DMS 273 (cell line): ENCODE measurements at regions not wholly inside any gene's neighbourhood (a gene's known extent, or its start where the extent isn't known, plus 50 kb on each side); places are given as distances from the start of the nearest gene placed in this dataset.
A peak's percentile ranks its signal among the peaks of the same experiment; 100 is the strongest.

Experiments used
- DNase-seq: peaks from one replicate; lab custom pipeline; 2025; ENCODE audit not compliant: unreplicated experiment; lab: John Stamatoyannopoulos, UW

DNA sequence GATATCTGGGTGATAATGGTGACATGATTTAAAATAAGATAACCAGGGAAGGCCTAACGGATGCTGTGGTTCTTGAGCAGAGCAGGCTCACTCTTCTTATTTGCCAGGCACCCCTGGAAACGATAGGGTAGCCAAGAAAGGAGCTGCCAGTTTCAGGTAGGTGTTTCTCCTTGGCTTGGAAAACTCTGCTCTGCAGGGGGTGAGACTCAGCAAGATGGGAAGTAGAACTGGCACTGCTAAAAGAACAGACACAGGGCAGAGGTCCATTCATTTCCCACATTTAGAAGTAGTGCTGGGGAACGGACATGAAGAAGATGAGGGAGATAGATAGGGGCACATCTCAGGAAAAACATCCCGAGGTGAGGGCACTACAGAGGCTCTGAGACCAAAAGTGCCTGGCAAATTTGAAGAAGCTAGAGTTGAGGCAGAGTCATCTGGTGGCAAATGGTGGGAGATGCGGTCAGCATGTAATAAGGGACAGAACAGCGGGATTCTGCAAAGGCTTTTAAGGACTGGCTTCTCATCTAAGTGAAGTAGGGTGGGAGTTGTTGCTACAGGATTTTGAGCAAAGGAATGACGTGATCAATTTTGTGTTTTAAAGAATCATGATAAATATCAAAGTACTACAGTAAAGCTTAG, 323.4 kb upstream of the PLSCR5 start:
- DNase-seq: no peak

DNA sequence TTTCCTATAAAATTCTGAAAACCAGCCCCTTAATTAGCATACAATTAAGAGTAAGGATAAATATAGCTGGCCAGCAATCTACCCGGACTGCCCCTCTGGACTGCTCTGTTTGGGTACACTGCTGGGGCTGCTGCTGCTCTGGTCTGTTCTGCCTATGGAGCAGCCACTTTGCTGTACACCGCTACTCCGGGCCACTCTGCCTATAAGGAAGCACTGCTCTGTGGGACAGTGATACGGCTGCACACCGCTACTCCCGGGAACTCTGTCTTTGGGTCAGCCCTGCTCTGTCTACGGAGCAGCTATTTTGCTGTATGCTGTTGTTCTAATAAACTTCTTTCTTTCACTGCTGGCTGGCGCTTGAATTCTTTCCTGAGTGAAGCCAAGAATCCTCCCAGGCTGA, 316.5 kb upstream of the PLSCR5 start:
- no peak for DNase-seq

DNA sequence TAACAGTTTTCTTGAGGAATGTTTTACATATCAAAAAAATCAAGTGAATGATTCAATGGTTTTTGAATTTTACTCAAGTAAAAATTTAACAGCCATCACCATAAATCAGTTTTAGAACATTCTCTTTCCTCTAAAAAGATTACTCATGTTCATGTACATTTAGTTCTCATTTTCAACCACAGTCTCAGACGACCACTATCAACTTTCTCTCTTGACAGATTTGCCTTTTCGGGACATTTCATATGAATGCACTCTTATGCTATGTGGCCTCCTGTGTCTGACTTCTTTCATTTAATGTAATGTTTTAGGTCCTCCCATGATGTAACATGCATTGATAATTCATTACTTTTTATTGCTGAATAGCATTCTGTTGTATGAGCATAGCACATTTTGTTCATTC, 309.3 kb upstream of the PLSCR5 start:
- DNase-seq: no peak

DNA sequence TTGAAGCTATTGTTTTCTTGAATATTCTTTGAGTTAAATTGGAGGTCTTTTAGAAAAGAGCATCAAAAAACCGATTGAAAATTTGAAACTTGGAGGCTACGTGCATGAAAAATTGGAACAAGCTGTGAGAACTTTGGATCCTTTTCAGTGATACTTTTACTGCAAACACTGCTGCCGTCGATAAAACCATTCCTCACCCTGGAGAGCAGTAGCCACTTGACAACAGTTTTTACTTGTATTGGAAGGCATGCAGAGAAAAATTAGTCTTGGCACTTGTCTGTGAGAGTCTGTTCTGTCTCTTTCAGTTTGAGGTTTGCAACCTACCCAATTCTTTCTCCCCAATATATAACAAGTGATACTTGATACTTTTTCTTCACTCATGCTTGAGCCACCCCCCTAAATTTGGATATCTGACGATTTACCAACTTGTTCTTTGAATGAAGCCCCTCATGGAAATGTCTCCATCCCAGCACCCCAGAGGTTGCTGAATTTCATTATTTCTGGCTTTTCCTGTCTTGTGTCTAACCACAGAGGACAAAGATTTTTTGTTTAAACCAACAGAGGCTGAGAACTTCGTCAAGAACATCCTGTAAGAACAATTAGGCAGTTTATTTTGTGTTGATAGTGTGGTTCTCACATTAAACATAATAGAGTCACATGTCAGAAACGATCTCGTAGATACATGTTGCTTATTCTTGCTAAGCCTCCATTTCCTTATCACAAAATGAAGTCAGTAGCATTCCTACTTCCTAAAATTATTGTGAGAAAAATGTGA, 307.3 kb upstream of the PLSCR5 start:
- DNase-seq: no peak

DNA sequence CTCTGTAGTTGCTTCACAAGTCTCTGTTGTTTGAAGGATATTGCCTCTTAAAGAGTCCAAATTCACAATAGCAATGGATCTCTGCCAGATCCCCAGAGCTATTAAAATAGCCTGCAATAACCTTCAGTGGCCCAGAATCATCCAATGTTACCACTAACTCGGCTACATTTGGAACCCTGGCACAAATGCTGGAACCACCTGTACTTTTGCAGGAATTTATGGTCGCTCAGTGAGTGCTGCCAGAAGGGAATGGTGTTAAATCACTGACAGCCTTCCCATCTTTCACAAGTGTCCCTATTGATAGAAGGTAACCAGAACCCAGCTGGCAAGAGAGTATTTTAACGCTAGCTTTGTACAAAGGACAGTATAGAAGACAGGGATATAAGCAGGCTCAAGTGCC, 298.8 kb upstream of the PLSCR5 start:
- no peak for DNase-seq

DNA sequence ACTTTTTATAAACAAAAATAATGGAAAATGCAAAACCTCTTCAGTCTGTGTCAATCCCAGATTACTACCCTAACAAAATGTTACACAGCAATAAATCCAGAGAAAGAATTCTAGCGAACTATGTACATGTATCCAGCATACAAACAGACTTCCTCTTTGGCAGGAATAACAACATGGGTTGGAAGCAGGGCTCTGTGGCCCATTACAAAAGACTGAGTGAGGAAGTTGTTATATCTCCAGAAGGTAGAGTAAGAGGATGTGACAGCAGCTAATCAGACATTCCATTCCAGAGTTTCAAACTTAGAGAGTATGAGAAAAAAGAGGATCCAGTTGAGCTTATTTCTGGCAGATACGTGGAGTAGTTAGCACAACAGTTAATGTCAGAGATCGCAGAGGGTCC, 294.0 kb upstream of the PLSCR5 start:
- no peak for DNase-seq

DNA sequence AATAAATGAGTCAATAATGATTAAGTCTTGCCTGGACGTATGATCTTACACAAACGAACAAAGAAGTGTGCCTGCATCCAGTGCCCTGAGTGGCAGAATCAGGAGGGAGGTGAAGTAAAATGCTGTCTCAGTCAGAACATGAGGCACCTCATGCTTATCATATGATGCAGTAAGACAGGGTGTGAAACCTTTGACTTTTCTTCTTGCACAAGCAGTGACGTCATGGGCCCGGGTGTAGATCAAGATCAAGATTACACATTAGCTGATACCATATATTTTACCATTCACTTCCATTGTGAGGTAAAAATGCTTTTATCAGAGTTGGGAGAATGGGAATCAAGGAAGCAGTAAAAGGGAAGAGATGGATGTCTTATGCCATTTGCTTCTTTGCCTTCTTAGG, 291.6 kb upstream of the PLSCR5 start:
- no peak for DNase-seq

DNA sequence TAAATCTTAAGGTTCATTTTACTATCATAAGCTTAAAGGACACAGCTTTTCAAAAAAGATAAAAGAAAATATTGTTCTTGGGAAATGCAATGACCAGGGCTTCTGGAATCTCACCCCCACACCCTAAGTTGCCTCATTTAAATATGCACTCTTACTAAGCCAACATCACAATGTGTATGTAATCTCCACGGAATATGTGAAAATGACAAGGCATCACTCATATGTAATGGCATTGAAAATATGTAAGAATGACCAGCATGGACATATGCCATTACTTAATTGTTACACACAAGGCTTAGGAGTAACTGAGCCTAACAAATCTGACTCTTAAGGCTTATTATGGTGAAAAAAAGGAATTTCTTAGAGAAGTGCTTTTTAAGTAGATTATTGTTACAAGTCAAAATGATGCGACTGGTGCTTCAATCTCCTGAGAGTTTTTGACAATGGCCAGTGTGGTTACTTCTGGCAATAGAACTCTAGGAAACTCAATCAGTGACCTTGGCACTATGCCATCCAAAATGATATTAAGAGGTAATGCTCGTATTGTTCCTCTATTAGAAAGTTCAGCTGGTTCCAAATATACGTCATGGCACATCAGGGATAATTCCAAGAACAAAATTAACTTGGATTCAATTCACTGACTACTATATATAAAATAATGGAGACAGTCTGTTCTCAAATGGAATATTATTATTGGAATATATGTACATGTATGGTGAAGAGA, 290.0 kb upstream of the PLSCR5 start:
- DNase-seq: peak; percentile 8

DNA sequence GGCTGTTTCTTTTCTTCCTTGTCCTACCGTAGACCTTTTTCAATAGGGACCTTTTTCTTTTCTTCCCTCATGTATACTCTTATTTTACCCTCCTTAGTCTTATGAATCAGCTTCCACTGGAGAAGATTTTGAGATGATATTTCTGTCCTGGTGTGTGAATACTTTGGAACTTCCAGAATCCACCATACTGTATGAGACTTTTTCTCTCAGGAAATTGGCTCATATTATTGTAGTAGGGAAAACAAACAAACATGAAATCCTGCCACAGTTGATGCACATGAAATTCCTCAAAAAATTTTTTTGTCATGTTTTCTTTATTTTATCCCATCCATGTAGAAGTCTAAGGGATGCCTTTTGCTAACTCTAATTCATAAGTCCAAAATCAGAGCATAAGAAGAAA, 289.3 kb upstream of the PLSCR5 start:
- no peak for DNase-seq

DNA sequence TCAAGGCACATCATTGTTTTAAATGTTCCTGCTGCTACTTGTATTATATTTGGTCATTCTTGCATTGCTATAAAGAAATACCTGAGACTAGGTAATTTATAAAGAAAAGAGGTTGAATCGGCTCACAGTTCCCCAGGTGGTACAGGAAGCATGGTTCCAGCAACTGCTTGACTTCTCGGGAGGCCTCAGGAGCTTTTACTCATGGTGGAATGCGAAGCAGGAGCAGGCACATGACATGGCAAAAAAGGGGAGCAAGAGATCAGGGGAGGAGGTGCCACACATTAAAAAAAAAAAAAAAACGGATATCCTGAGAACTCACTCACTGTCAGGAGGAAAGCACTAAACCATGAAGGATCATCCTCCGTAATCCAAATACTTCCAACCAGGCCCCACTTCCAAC, 286.9 kb upstream of the PLSCR5 start:
- no peak for DNase-seq

DNA sequence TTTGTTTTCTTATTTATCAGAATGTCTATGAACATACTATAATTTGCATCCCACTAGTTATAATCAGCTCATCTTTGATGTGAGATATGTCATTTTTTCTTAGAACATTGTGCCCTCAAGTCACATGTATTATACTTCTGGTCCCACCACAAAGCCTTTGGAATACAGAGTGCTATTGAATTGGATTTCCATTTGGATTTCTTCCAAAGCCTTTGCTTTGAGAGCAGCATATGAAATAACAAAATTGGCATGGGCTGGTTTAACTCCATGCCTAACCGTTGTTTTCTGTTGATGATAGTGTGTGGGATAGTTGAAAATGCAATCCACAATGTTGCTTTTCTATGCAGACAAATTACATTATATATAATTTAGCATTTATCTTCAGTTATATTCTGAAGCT, 284.5 kb upstream of the PLSCR5 start:
- DNase-seq: no peak

DNA sequence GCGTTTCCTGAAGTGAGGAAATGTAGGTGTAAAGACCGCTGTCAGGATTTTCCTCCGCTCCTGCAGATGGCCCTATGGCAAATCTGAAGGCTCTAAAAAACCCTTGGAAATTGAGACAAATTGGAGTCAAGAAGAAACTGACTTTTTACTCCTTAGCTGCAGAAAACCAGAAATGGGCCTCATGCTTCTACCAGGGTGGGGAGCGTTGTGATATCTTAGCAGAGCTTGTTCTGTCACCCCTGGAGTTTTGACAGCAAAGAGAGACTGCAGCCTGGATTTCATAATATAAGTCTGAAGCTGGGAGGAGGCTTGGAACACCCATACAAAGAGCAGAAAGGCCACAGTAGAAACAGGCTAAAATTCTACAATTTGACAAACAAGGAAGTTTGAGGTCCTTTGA, 283.0 kb upstream of the PLSCR5 start:
- DNase-seq: no peak

DNA sequence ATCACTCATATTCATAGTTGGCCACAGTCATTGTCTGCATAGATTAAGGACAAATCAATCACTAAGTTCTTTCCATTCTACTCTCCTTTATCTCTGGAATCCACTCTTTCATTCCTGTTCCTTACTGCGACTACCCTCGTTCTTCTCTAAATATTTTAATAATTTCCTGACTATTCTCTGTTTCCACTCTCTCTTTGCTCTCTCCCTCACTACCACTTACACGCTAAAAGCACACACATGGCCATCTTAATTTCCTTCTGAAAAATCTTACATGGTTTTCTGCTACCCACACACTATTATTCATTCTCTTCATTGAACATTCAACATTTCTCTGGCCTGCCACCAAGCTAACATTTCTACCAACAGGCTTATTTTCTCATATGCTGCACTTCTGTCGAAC, 279.6 kb upstream of the PLSCR5 start:
- DNase-seq: no peak

DNA sequence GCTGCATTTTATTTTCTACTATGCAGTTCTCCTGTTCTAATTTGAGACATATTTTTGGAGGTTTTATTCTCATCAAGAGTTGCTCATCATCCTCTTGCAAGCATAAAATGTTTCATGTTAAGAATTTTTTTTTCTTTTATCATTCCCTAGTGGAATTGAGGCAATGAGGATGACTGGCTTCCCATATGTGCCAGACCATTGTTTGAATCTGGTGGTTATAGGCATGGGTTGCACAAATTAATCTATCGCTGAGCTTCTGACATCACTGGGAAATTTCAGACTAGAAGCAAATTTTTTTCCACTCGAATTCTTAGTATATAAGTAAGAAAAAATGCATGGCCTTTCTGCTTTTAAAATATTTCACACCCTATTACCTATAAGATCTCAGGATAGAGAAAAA, 279.1 kb upstream of the PLSCR5 start:
- no peak for DNase-seq

DNA sequence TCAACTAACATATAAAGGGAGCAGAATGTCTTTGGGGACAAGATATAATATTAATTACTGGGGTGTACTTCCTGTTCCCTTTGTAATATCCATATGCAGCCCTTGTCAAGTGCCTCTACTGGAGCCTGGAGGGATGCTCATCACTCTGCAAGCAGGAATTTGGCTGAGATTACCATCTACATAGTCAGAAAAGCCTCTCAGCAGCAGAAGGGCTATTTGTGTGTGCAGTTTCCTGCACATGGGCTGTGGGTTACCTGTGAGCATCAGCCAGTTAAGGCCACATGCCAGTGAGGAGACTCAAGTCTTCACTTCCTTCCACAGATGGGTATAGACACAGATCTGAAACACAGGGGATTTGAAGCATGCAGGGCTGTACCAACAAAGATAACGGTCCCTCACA, 278.1 kb upstream of the PLSCR5 start:
- no peak for DNase-seq

DNA sequence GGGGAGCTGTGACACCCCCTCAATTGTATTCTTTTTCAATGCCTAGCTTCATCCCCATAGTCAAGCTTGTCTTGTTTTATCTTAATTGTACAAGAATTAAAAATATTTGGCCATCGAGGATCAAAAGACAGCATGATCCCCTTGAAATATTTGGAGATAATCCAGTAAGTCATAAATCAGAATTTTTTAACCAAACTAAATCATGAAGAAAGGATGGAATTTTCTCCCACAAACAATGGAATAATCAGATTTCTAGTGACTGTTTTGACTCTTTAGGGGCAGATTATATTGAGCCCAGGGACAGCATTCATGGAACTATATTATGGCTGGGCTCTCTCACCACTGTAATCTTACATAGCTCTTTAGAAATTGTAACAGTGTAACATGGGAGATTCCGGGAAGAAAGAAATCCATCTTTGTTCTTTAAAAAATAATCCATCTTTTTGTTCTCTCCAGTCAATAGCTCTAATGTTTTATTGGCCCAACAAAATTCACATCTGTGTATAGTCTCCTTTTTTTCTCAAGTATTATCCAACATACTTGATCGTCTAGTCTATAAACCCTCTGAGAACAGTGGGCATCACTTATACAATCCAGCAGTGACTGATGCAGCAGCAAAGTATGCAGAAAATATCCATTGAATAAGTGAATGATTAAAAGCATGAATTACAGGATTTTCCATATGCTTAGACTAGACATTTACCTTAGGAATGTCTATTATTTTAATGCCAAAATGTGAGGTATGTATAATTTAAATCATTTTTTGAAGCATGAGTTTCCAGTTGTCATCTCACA, 277.0 kb upstream of the PLSCR5 start:
- no peak for DNase-seq

DNA sequence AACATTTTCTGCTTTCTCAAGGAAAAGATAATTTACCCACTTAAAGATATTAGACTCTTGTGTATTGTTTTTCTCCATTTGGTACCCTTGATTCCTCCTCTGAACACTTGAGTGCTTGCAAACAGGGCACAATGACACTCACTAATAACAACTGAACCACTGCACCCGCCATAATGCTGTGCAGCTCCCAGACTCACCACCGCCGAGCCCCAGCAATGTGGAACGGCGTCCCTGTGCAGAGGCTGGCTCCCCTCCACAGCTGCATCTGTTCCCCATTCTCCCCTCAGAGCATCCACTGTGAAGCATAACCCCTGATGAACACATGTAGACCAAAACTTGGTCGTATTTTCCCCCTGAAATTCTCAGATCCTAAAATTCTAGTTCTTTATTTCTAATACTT, 276.2 kb upstream of the PLSCR5 start:
- DNase-seq: no peak

DNA sequence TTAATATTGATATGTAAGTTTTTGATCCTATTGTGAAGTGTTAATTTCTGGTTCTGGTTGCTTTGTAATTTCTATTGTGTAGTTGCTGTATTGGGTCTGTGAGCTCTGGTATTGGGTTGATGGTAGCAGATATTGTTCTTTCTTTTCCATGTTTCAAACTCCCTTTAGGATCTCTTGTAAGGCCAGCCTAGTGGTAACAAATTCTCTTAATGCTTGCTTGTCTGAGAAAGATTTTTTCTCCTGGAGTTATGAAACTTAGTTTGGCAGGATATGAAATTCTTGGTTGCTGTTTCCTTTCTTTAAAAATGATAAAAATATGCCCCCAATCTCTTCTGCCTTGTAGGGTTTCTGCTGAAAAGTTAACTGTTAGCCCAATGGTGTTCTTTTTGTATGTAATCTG, 268.6 kb upstream of the PLSCR5 start:
- DNase-seq: no peak

DNA sequence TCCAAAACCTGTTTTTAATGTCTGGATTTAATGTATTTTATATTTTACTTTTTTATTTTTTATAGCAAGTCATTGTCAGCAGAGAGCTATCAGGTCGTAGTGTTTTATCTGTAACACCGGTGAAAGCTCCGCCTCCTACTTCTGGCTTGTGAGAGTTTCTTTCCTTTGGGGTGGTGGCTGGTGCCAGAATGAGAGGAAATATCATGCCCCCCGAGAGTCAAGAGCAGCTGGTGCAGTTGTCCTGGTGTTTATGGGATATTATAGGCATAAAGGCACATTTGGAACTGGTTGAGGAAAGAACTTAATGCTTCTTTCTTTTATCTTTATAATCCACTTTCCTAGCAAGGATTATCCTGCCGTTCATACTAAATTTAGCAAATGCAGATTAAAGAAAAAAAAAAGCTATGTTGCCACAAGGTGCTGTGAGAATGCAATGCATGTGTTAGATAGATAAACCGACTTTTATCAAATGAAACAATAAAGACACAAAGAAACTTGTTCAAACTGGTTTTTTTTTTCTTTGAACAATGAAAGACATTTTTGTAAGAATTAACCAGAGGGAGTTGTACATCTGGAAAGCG, 260.1 kb upstream of the PLSCR5 start:
- peak; percentile 61 for DNase-seq

DNA sequence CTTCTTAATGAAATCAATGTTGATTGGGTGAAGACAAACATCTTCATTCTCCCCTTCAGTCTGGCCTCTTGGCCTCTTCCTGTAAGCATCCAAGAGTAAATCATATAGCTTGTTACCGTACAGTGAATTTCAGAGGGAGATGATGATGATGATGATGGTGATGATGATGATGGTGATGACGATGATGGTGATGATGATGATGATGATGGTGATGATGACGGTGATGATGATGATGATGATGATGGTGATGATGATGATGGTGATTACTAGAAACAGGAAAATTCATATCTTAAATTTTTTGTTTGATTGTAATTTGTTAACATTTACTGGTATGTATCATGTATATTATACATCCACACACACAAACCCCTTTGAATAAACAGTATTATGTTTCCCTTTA, 256.1 kb upstream of the PLSCR5 start:
- DNase-seq: no peak

DNA sequence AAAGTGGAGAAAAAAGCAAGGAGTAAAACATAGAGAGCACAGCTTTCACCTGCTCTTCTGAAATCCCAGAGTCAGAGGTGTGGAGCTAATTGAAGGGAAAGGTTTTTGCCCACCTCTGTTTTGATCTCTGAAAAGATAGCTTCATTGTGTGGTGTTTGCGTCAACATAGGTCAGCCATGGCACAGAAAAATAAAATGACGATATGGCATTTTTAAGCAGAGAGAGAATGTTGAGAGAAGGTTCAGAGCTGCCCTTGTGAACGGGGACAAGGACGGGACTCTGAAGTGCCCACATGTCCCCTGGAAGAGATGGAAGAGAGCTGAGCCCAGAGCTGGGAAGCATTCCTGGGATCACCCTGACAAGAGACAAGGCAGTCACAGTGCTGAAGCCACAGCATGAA, 249.4 kb upstream of the PLSCR5 start:
- no peak for DNase-seq
